Subcutaneous abdominal adipose tissue (tissue), 5 donors: ENCODE measurements at regions not wholly inside any gene's neighbourhood (a gene's known extent, or its start where the extent isn't known, plus 50 kb on each side); places are given as distances from the start of the nearest gene placed in this dataset.
A peak's percentile ranks its signal among the peaks of the same experiment; 100 is the strongest.

Source experiments
- H3K27ac ChIP-seq: one replicate; pipeline ENCODE4 v1.7.0; 2013; ENCODE audit warnings: low read depth, mild to moderate bottlenecking, inconsistent platforms, low read length, moderate library complexity
- H3K27me3 ChIP-seq, 5 donors: one replicate each; pipeline ENCODE4 v1.7.0; 2013; ENCODE audit warnings: low read length in 5 of 5, inconsistent platforms in 1 of 5; ENCODE audit not compliant: control insufficient read depth in 5 of 5, insufficient read depth in 4 of 5
- H3K36me3 ChIP-seq, 5 donors: one replicate each; pipeline ENCODE4 v1.7.0; 2013; ENCODE audit warnings: low read length in 5 of 5; ENCODE audit not compliant: control insufficient read depth in 5 of 5, insufficient read depth in 5 of 5
- H3K4me1 ChIP-seq, 5 donors: one replicate each; pipeline ENCODE4 v1.7.0; 2013; ENCODE audit warnings: low read length in 5 of 5, mild to moderate bottlenecking in 3 of 5, moderate library complexity in 1 of 5; ENCODE audit not compliant: control insufficient read depth in 5 of 5, insufficient read depth in 5 of 5
- H3K4me3 ChIP-seq, 5 donors: one replicate each; pipeline ENCODE4 v1.7.0; 2013; ENCODE audit warnings: low read length in 5 of 5, low read depth in 1 of 5
- H3K9ac ChIP-seq, 5 donors: one replicate each; pipeline ENCODE4 v1.7.0; 2013; ENCODE audit warnings: low read length in 5 of 5, mild to moderate bottlenecking in 4 of 5, moderate library complexity in 3 of 5
- H3K9me3 ChIP-seq, 5 donors: one replicate each; pipeline ENCODE4 v1.7.0; 2013; ENCODE audit warnings: low read length in 5 of 5; ENCODE audit not compliant: control insufficient read depth in 5 of 5
- donor health status: healthy.
- donor health status: healthy.
- donor health status: healthy.
- donor health status: healthy.
- donor health status: healthy.

GRCh38 chr4:123747016-123747415 is 350.4 kb downstream of the SPRY1 start:
- Histone ChIP-seq H3K27me3 (no peaks in the 10 kb centered on the region), H3K27ac (no peak overlapping the region), H3K9ac (no peak overlapping the region), H3K4me1 (peaks cover 2 to 27% (median 17%) of the 10 kb centered on the region in 5 donors), H3K36me3 (no peaks in the 10 kb centered on the region), H3K4me3 (no peak overlapping the region), H3K9me3 (no peaks in the 10 kb centered on the region)

GRCh38 chr4:123748806-123749205 is 352.2 kb downstream of the SPRY1 start:
- H3K9me3 ChIP-seq, result no peaks in the 10 kb centered on the region
- H3K27ac ChIP-seq, result no peak overlapping the region
- H3K4me3 ChIP-seq, result no peak overlapping the region
- H3K9ac ChIP-seq, result no peak overlapping the region
- H3K36me3 ChIP-seq, result no peaks in the 10 kb centered on the region
- peaks cover 2 to 27% (median 14%) of the 10 kb centered on the region in 5 donors for H3K4me1 ChIP-seq
- no peaks in the 10 kb centered on the region for H3K27me3 ChIP-seq

DNA sequence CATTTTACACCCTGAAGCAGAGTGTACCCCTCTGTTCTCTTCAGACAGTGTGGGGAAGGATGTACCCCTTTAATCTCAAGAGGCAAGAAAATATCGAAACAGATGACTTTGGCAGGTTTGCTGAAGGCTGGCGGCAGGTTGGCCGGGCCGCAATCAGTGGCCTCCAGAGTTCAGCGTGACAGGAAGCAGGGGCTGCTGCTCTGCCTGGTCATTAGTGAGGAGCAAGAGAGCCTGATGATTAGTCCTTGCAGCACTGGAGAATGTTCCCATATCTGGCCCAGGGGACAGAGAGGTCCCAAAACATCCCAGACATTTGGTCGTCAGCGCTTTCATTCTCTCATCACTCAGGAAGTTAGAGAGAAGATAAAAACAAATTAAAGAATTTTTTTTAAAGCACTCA is 352.8 kb downstream of the SPRY1 start:
- Histone ChIP-seq H3K36me3 (no peaks in the 10 kb centered on the region), H3K4me3 (no peak overlapping the region), H3K4me1 (peaks cover 2 to 23% (median 8%) of the 10 kb centered on the region in 5 donors), H3K27ac (no peak overlapping the region), H3K9ac (no peak overlapping the region), H3K9me3 (no peaks in the 10 kb centered on the region), H3K27me3 (no peaks in the 10 kb centered on the region)

DNA sequence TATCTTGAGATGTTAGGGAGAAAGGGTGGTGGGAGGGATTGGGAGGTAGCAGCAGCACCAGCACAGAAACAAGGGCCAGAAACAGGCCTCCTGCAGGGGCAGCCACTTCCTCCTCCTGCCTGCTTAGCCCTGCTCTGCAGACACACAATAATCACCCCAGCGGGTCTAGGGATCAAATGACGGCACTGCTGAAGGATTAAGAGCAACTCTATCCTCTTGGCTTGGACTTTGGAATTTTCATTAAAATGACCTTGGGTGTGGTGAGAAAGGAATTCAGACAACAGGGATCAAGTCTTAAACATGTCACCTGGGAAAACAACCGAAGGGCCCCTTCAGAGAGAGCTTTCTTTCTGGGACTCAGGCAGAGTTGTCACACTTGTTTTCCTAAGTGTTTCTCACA is 353.4 kb downstream of the SPRY1 start:
- no peak overlapping the region for H3K9ac ChIP-seq
- no peak overlapping the region for H3K27ac ChIP-seq
- no peaks in the 10 kb centered on the region for H3K9me3 ChIP-seq
- no peak overlapping the region for H3K4me3 ChIP-seq
- no peaks in the 10 kb centered on the region for H3K36me3 ChIP-seq
- H3K27me3 ChIP-seq, result no peaks in the 10 kb centered on the region
- H3K4me1 ChIP-seq, result peaks cover under 1 to 19% (median 2%) of the 10 kb centered on the region in 5 donors

- no peak overlapping the region for H3K4me3 ChIP-seq
- H3K9me3 ChIP-seq, result peaks cover 0 to 3% (median 0%) of the 10 kb centered on the region in 5 donors
- H3K4me1 ChIP-seq, result no peaks in the 10 kb centered on the region
- no peak overlapping the region for H3K9ac ChIP-seq
- H3K27ac ChIP-seq, result no peak overlapping the region
- no peaks in the 10 kb centered on the region for H3K27me3 ChIP-seq
- H3K36me3 ChIP-seq, result no peaks in the 10 kb centered on the region
Observed at GRCh38 chr4:123755655-123756054, 359.1 kb downstream of the SPRY1 start.

DNA sequence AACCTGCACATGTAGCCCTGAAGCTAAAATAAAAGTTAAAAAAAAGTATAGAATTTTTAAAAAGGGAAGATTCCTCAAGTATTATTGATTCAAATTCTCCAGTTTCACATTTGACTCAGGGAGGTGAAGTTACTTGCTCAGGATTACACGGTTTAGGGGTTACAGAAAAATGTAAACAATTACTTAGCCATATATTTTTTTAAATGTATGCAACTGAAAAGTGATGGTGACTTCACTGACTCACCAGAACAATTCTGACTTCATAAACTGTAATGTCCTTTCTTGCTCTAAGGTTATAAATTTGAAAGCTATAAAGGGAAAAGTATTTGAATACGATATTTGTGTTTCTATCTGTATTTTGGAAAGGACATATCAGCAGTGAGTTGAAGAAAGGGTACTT is 371.2 kb downstream of the SPRY1 start:
- no peak overlapping the region for H3K27ac ChIP-seq
- no peak overlapping the region for H3K4me3 ChIP-seq
- no peak overlapping the region for H3K9ac ChIP-seq
- H3K36me3 ChIP-seq, result no peaks in the 10 kb centered on the region
- H3K27me3 ChIP-seq, result no peaks in the 10 kb centered on the region
- no peaks in the 10 kb centered on the region for H3K4me1 ChIP-seq
- no peaks in the 10 kb centered on the region for H3K9me3 ChIP-seq

GRCh38 chr4:123770884-123771283 is 374.3 kb downstream of the SPRY1 start:
- Histone ChIP-seq H3K27me3 (no peaks in the 10 kb centered on the region), H3K4me3 (no peak overlapping the region), H3K27ac (no peak overlapping the region), H3K9me3 (no peaks in the 10 kb centered on the region), H3K9ac (no peak overlapping the region), H3K36me3 (no peaks in the 10 kb centered on the region), H3K4me1 (no peaks in the 10 kb centered on the region)

DNA sequence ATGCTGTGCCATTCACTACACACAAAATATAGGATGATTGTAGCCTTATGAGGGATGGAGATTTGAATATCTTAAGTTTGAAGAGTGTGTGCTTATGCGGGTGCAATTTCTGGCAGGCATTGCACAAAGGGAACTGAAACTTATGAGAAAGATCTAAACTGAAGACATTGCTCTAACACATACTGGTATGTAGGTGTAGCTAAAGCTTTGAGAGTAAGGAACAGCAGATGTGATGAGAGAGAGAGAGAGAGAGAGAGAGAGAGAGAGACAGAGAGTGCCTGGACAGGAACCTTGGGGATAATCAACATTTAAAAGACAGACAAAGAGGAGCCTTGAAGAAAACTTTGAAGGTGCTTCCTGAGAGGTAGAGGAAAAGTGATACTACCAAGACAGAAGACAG is 379.7 kb downstream of the SPRY1 start:
- no peak overlapping the region for H3K27ac ChIP-seq

GRCh38 chr4:123777373-123777772 is 380.8 kb downstream of the SPRY1 start:
- Histone ChIP-seq H3K27me3 (no peaks in the 10 kb centered on the region), H3K36me3 (no peaks in the 10 kb centered on the region), H3K4me3 (no peak overlapping the region), H3K9ac (no peak overlapping the region), H3K4me1 (peaks cover 0 to 10% (median 7%) of the 10 kb centered on the region in 5 donors), H3K9me3 (no peaks in the 10 kb centered on the region), H3K27ac (no peak overlapping the region)

More for the DNA sequence above, 379.7 kb downstream of the SPRY1 start:
- no peaks in the 10 kb centered on the region for H3K27me3 ChIP-seq
- H3K9me3 ChIP-seq, result no peaks in the 10 kb centered on the region
- no peak overlapping the region for H3K4me3 ChIP-seq
- no peak overlapping the region for H3K9ac ChIP-seq
- no peaks in the 10 kb centered on the region for H3K36me3 ChIP-seq
- peaks cover 0 to 10% (median 7%) of the 10 kb centered on the region in 5 donors for H3K4me1 ChIP-seq

DNA sequence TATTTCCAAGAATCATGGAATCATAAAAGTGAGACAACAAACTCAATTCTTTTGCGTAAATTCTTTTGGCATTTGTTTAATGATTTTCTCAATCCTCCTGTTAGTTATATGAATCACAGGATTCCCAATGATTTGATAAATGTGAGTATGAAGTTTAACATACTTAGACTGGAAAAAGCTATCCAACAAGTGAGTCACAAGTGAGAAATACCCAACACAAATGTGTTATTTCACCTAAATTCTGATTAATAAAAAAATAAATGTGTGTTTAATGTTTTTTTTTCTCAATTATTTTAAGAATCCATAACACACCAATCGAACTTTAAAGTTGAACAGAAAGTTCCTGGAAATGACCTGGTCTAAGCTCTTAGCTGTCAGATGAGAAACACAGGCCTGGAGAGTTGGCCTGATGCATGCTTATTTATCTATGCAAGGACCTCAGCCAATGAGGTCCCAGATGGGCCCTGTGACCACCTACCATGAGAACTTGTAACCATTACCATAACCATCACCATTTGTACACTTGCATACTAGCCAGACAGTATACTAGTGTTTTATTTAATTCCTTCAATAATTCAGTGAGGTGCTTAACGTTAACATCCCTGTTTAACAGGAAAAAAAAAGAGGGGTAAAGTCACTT is 386.7 kb downstream of the SPRY1 start:
- no peaks in the 10 kb centered on the region for H3K27me3 ChIP-seq
- H3K27ac ChIP-seq, result peak overlapping the region; percentile 12
- no peak overlapping the region for H3K4me3 ChIP-seq
- no peaks in the 10 kb centered on the region for H3K36me3 ChIP-seq
- no peak overlapping the region for H3K9ac ChIP-seq
- peaks cover 0 to 15% (median 3%) of the 10 kb centered on the region in 5 donors for H3K4me1 ChIP-seq
- no peaks in the 10 kb centered on the region for H3K9me3 ChIP-seq
